Endodermal cell (in vitro differentiated cells): ENCODE measurements at regions not wholly inside any gene's neighbourhood (a gene's known extent, or its start where the extent isn't known, plus 50 kb on each side); places are given as distances from the start of the nearest gene placed in this dataset.

Experiments used
- DNase-seq: peaks from one replicate; pipeline ENCODE4 v3.0.0-alpha.2; 2017
- H3K27ac ChIP-seq: 2 replicates; pipeline ENCODE4 v1.5.1; 2013; ENCODE audit warnings: mild to moderate bottlenecking, low read depth, low read length, moderate library complexity
- H3K27me3 ChIP-seq: 2 replicates; pipeline ENCODE4 v1.6.1; 2013; ENCODE audit warnings: mild to moderate bottlenecking, low read length, moderate library complexity; ENCODE audit not compliant: insufficient read depth, control insufficient read depth, poor library complexity, severe bottlenecking
- H3K36me3 ChIP-seq: 2 replicates; pipeline ENCODE4 v1.7.0; 2013; ENCODE audit warnings: mild to moderate bottlenecking, low read length, moderate library complexity; ENCODE audit not compliant: control insufficient read depth, insufficient read depth
- H3K4me1 ChIP-seq: one replicate; pipeline ENCODE4 v1.7.0; 2013; ENCODE audit warnings: low read length; ENCODE audit not compliant: control insufficient read depth, insufficient read depth
- H3K4me3 ChIP-seq: 2 replicates; pipeline ENCODE4 v1.5.1; 2013; ENCODE audit warnings: mild to moderate bottlenecking, low read length, moderate library complexity
- H3K9ac ChIP-seq: 2 replicates; pipeline ENCODE4 v1.6.1; 2013; ENCODE audit warnings: mild to moderate bottlenecking, low read length, moderate library complexity; ENCODE audit not compliant: poor library complexity, severe bottlenecking; ENCODE audit errors: extremely low read depth
- H3K9me3 ChIP-seq: 2 replicates; pipeline ENCODE4 v1.6.1; 2013; ENCODE audit warnings: mild to moderate bottlenecking, low read length, moderate library complexity; ENCODE audit not compliant: control insufficient read depth
- H3K27ac Mint-ChIP-seq: 2 replicates; pipeline ENCODE4 v1.8.0; 2020; ENCODE audit warnings: mixed read lengths
- H3K27me3 Mint-ChIP-seq: 2 replicates; pipeline ENCODE4 v1.8.0; 2021; ENCODE audit warnings: mild to moderate bottlenecking, mixed read lengths; ENCODE audit not compliant: insufficient read depth
- H3K36me3 Mint-ChIP-seq: 2 replicates; pipeline ENCODE4 v1.8.0; 2020; ENCODE audit warnings: low read depth, mixed read lengths
- H3K4me1 Mint-ChIP-seq: 2 replicates; pipeline ENCODE4 v1.8.0; 2020; ENCODE audit warnings: mixed read lengths
- H3K4me3 Mint-ChIP-seq: 2 replicates; pipeline ENCODE4 v1.8.0; 2020; ENCODE audit warnings: mild to moderate bottlenecking, moderate library complexity, mixed read lengths
- H3K9me3 Mint-ChIP-seq: 2 replicates; pipeline ENCODE4 v1.8.0; 2020; ENCODE audit warnings: mild to moderate bottlenecking, mixed read lengths
- WGBS, 2 experiments: methylation state at CpG; one replicate each; pipeline versions ENCODE4 v1.1.5 to v1.1.7; 2013; ENCODE audit warnings: missing lambda C conversion rate in 2 of 2, mixed read lengths in 1 of 2; ENCODE audit not compliant: insufficient coverage in 1 of 2, insufficient read length in 1 of 2; 5-methylcytosine and 5-hydroxymethylcytosine counted together
- TF ChIP-seq, protein P1 (sequence below): fragments of 200-600 bp; sonication (generic); conservative IDR thresholded peaks from 2 replicates; pipeline ENCODE4 v1.5.0; 2021; ENCODE audit warnings: antibody characterized with exemption, mild to moderate bottlenecking

GRCh38 chr12:126558219-126558618, 1493.0 kb downstream of the AACS start:
- Histone ChIP-seq H3K4me1 (no peaks in the 10 kb centered on the region), H3K36me3 (no peaks in the 10 kb centered on the region), H3K9ac (no peak overlapping the region), H3K27ac (no peak overlapping the region), H3K9me3 (no peaks in the 10 kb centered on the region), H3K4me3 (no peak overlapping the region), H3K27me3 (no peaks in the 10 kb centered on the region)
- Mint-ChIP-seq H3K4me1 (peaks cover 14% of the 10 kb centered on the region), H3K9me3 (peaks cover 6% of the 10 kb centered on the region), H3K36me3 (no peaks in the 10 kb centered on the region), H3K27ac (no peak overlapping the region), H3K4me3 (no peak overlapping the region), H3K27me3 (peaks cover 2% of the 10 kb centered on the region)
- WGBS, 2 experiments: 81 to 100% methylated on average over 1 to 2 of the region's 2 CpGs
- DNase-seq: no peak
- TF ChIP-seq, protein P1, sequence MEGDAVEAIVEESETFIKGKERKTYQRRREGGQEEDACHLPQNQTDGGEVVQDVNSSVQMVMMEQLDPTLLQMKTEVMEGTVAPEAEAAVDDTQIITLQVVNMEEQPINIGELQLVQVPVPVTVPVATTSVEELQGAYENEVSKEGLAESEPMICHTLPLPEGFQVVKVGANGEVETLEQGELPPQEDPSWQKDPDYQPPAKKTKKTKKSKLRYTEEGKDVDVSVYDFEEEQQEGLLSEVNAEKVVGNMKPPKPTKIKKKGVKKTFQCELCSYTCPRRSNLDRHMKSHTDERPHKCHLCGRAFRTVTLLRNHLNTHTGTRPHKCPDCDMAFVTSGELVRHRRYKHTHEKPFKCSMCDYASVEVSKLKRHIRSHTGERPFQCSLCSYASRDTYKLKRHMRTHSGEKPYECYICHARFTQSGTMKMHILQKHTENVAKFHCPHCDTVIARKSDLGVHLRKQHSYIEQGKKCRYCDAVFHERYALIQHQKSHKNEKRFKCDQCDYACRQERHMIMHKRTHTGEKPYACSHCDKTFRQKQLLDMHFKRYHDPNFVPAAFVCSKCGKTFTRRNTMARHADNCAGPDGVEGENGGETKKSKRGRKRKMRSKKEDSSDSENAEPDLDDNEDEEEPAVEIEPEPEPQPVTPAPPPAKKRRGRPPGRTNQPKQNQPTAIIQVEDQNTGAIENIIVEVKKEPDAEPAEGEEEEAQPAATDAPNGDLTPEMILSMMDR: no peak

GRCh38 chr12:126558810-126559209, 1493.6 kb downstream of the AACS start:
- Mint-ChIP-seq H3K4me3 (no peak overlapping the region), H3K4me1 (peaks cover 14% of the 10 kb centered on the region), H3K9me3 (peaks cover 3% of the 10 kb centered on the region), H3K36me3 (no peaks in the 10 kb centered on the region), H3K27me3 (no peaks in the 10 kb centered on the region), H3K27ac (no peak overlapping the region)
- no peaks in the 10 kb centered on the region for H3K4me1 ChIP-seq
- no peak overlapping the region for H3K9ac ChIP-seq
- DNase-seq: no peak
- H3K9me3 ChIP-seq: no peaks in the 10 kb centered on the region
- TF ChIP-seq, protein P1: no peak
- no peaks in the 10 kb centered on the region for H3K27me3 ChIP-seq
- no peak overlapping the region for H3K4me3 ChIP-seq
- H3K36me3 ChIP-seq: no peaks in the 10 kb centered on the region
- H3K27ac ChIP-seq: no peak overlapping the region
- WGBS, 2 experiments: 96% methylated on average over 3 of the region's 3 CpGs; no CpG with 5 or more reads in 1 of the 2 experiments

GRCh38 chr12:126567016-126567415, 1501.8 kb downstream of the AACS start:
- Histone ChIP-seq H3K36me3 (no peaks in the 10 kb centered on the region), H3K4me1 (no peaks in the 10 kb centered on the region), H3K9ac (no peak overlapping the region), H3K9me3 (no peaks in the 10 kb centered on the region), H3K27me3 (no peaks in the 10 kb centered on the region), H3K4me3 (no peak overlapping the region), H3K27ac (no peak overlapping the region)
- 86 to 90% methylated on average over 8 to 18 of the region's 18 CpGs for WGBS, 2 experiments
- Mint-ChIP-seq H3K36me3 (peaks cover 2% of the 10 kb centered on the region), H3K4me1 (no peaks in the 10 kb centered on the region), H3K27me3 (no peaks in the 10 kb centered on the region), H3K4me3 (no peak overlapping the region), H3K27ac (no peak overlapping the region), H3K9me3 (peaks cover 18% of the 10 kb centered on the region)
- DNase-seq: no peak
- TF ChIP-seq, protein P1: no peak
